Uterus (tissue), 2 donors: ENCODE measurements at regions not wholly inside any gene's neighbourhood (a gene's known extent, or its start where the extent isn't known, plus 50 kb on each side); places are given as distances from the start of the nearest gene placed in this dataset.

ENCODE experiments used
- POLR2A ChIP-seq, 2 donors: fragments of 450-650 bp; IDR thresholded peaks; one replicate each; pipeline ENCODE4 v1.6.1; 2016; ENCODE audit warnings: antibody characterized with exemption in 2 of 2, mild to moderate bottlenecking in 1 of 2, moderate library complexity in 1 of 2
- TF ChIP-seq, protein P1 (sequence below), 4 experiments: fragments of 200-600 bp in 2 of 4; fragments of 450-650 bp in 2 of 4; sonication (generic) in 2 of 4; IDR thresholded peaks; one replicate each; pipeline ENCODE4 v1.5.1; 2016 to 2019; ENCODE audit warnings: antibody characterized with exemption in 4 of 4, mild to moderate bottlenecking in 2 of 4, moderate library complexity in 1 of 4

DNA sequence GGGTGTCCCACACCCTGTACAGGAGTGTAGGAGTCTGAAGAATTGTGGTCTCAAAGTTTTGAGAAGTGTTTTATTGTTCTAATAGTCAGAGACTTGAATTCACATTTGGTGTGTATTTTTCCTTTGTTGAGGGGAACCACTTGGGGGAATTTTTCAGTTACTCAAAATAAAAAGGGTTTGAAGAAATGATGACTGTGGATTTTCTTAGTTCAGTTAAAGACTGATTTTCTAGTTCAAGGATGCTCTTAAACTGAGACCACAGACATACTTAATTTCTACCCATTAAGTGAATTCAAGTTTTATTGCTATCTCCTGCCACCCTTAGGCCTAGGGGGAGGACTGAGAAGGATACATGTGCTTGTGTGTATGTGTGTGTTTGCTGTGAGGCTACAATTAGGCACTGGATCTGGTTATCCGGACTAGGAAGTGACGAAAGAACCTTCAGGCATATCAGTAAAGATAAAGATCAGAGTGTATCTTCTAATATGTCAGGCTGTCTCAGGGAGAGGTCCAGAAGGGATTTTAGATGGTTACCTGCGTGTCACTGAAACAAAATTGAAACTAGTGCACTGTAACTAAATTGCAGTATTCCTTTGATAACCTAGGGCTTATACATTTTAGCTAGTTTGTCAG, 234.9 kb upstream of the DACH1 start:
- TF ChIP-seq, protein P1, sequence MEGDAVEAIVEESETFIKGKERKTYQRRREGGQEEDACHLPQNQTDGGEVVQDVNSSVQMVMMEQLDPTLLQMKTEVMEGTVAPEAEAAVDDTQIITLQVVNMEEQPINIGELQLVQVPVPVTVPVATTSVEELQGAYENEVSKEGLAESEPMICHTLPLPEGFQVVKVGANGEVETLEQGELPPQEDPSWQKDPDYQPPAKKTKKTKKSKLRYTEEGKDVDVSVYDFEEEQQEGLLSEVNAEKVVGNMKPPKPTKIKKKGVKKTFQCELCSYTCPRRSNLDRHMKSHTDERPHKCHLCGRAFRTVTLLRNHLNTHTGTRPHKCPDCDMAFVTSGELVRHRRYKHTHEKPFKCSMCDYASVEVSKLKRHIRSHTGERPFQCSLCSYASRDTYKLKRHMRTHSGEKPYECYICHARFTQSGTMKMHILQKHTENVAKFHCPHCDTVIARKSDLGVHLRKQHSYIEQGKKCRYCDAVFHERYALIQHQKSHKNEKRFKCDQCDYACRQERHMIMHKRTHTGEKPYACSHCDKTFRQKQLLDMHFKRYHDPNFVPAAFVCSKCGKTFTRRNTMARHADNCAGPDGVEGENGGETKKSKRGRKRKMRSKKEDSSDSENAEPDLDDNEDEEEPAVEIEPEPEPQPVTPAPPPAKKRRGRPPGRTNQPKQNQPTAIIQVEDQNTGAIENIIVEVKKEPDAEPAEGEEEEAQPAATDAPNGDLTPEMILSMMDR (IDR thresholded peaks at IDR 0.05), result no peak
- TF ChIP-seq POLR2A (IDR thresholded peaks at IDR 0.05), result no peak
